ENCODE measurements at regions not wholly inside any gene's neighbourhood (a gene's known extent, or its start where the extent isn't known, plus 50 kb on each side); places are given as distances from the start of the nearest gene placed in this dataset.

- no peak for TF ChIP-seq EZH2 (IDR thresholded peaks at IDR 0.05; ENCODE audit: borderline replicate concordance)
- TF ChIP-seq, protein P1, sequence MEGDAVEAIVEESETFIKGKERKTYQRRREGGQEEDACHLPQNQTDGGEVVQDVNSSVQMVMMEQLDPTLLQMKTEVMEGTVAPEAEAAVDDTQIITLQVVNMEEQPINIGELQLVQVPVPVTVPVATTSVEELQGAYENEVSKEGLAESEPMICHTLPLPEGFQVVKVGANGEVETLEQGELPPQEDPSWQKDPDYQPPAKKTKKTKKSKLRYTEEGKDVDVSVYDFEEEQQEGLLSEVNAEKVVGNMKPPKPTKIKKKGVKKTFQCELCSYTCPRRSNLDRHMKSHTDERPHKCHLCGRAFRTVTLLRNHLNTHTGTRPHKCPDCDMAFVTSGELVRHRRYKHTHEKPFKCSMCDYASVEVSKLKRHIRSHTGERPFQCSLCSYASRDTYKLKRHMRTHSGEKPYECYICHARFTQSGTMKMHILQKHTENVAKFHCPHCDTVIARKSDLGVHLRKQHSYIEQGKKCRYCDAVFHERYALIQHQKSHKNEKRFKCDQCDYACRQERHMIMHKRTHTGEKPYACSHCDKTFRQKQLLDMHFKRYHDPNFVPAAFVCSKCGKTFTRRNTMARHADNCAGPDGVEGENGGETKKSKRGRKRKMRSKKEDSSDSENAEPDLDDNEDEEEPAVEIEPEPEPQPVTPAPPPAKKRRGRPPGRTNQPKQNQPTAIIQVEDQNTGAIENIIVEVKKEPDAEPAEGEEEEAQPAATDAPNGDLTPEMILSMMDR (IDR thresholded peaks at IDR 0.05; ENCODE audit: poor library complexity) = no peak
- no peak for TF ChIP-seq EZH2phosphoT487 (IDR thresholded peaks at IDR 0.05; ENCODE audit: low read depth, severe bottlenecking, unreplicated experiment)
Measured at GRCh38 chr9:81351166-81351565, 338.2 kb downstream of the TLE1 start.

All from hepatocyte (in vitro differentiated cells).